ENCODE measurements at regions not wholly inside any gene's neighbourhood (a gene's known extent, or its start where the extent isn't known, plus 50 kb on each side); places are given as distances from the start of the nearest gene placed in this dataset.

GRCh38 chrX:39073131-39073530, 271.9 kb downstream of the MID1IP1 start:
- no peaks in the 10 kb centered on the region for H4K20me1 ChIP-seq (ENCODE audit: insufficient read depth)
- H3K27ac ChIP-seq: no peak overlapping the region
- H3K79me2 ChIP-seq (ENCODE audit: insufficient read depth): no peaks in the 10 kb centered on the region
- H3K9ac ChIP-seq: no peak overlapping the region
- in situ Hi-C loops (cut with MboI): no loop called here
- WGBS, 2 experiments (ENCODE audit: low coverage in 1 of 2, low lambda C conversion rate in 2 of 2, missing lambda C conversion rate in 2 of 2): 0 to 33% methylated on average over 1 to 2 of the region's 2 CpGs
- H3K4me1 ChIP-seq (ENCODE audit: insufficient read depth): no peaks in the 10 kb centered on the region
- no peak overlapping the region for H2AFZ ChIP-seq
- no peak overlapping the region for H3K4me3 ChIP-seq
- H3K9me3 ChIP-seq (ENCODE audit: low read depth): no peaks in the 10 kb centered on the region
- DNase-seq: no peak
- H3K4me2 ChIP-seq (ENCODE audit: unreplicated experiment): no peak overlapping the region
- no peaks in the 10 kb centered on the region for H3K36me3 ChIP-seq (ENCODE audit: low read depth)
- no peaks in the 10 kb centered on the region for H3K27me3 ChIP-seq (replicated peaks; ENCODE audit: insufficient read depth)
- TF ChIP-seq EZH2phosphoT487 (IDR thresholded peaks at IDR 0.05; ENCODE audit: insufficient read depth, low read depth) (no peak), EZH2 (IDR thresholded peaks at IDR 0.05; ENCODE audit: insufficient read depth, poor library complexity, severe bottlenecking) (no peak)
- H3K9me2 ChIP-seq (ENCODE audit: insufficient read depth): no peaks in the 10 kb centered on the region
- H3F3A ChIP-seq (ENCODE audit: insufficient read depth): no peaks in the 10 kb centered on the region

DNA sequence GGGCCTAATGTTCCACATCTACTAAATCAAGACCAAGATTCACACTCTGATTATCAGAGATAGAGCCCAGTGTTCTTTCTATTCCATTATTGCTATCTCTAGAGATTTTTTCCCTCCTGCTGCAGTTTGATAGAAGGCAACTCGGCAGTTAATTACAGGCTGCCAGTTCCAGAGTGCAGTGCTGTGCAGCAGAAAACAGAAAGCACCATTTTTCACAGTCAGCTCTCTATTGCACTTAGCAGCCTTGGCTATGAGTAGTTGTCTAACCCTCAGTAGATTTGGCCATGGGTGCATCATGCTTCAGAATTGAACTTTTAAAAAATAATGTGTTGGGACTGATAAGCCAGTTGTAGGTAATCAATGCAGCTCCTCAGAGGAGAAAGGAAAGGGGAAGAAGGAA, 295.3 kb downstream of the MID1IP1 start:
- no peaks in the 10 kb centered on the region for H3K9me3 ChIP-seq (ENCODE audit: low read depth)
- no peak overlapping the region for H3K4me3 ChIP-seq
- H3K4me1 ChIP-seq (ENCODE audit: insufficient read depth): no peaks in the 10 kb centered on the region
- WGBS, 2 experiments (ENCODE audit: low coverage in 1 of 2, low lambda C conversion rate in 2 of 2, missing lambda C conversion rate in 2 of 2): 28 to 40% methylated on average over 1 of the region's 1 CpG
- TF ChIP-seq EZH2phosphoT487 (IDR thresholded peaks at IDR 0.05; ENCODE audit: insufficient read depth, low read depth) (no peak), EZH2 (IDR thresholded peaks at IDR 0.05; ENCODE audit: insufficient read depth, poor library complexity, severe bottlenecking) (no peak)
- H3K27me3 ChIP-seq (replicated peaks; ENCODE audit: insufficient read depth): no peaks in the 10 kb centered on the region
- no peaks in the 10 kb centered on the region for H3K9me2 ChIP-seq (ENCODE audit: insufficient read depth)
- H3F3A ChIP-seq (ENCODE audit: insufficient read depth): no peaks in the 10 kb centered on the region
- H3K4me2 ChIP-seq (ENCODE audit: unreplicated experiment): no peak overlapping the region
- H2AFZ ChIP-seq: no peak overlapping the region
- no peak overlapping the region for H3K9ac ChIP-seq
- H4K20me1 ChIP-seq (ENCODE audit: insufficient read depth): no peaks in the 10 kb centered on the region
- no peaks in the 10 kb centered on the region for H3K36me3 ChIP-seq (ENCODE audit: low read depth)
- no peak for DNase-seq
- H3K79me2 ChIP-seq (ENCODE audit: insufficient read depth): no peaks in the 10 kb centered on the region
- in situ Hi-C loops (cut with MboI): no loop called here
- no peak overlapping the region for H3K27ac ChIP-seq

GRCh38 chrX:39104745-39105144, 303.5 kb downstream of the MID1IP1 start:
- Histone ChIP-seq H3K9ac (no peak overlapping the region), H3K4me3 (no peak overlapping the region), H3K27me3 (replicated peaks; ENCODE audit: insufficient read depth) (no peaks in the 10 kb centered on the region), H3K36me3 (ENCODE audit: low read depth) (no peaks in the 10 kb centered on the region), H3K4me1 (ENCODE audit: insufficient read depth) (no peaks in the 10 kb centered on the region), H4K20me1 (ENCODE audit: insufficient read depth) (no peaks in the 10 kb centered on the region), H3K9me3 (ENCODE audit: low read depth) (no peaks in the 10 kb centered on the region), H3K9me2 (ENCODE audit: insufficient read depth) (no peaks in the 10 kb centered on the region), H3K27ac (no peak overlapping the region), H2AFZ (no peak overlapping the region), H3K79me2 (ENCODE audit: insufficient read depth) (no peaks in the 10 kb centered on the region), H3K4me2 (ENCODE audit: unreplicated experiment) (no peak overlapping the region), H3F3A (ENCODE audit: insufficient read depth) (no peaks in the 10 kb centered on the region)
- DNase-seq: no peak
- TF ChIP-seq EZH2 (IDR thresholded peaks at IDR 0.05; ENCODE audit: insufficient read depth, poor library complexity, severe bottlenecking): no peak
- no peak for TF ChIP-seq EZH2phosphoT487 (IDR thresholded peaks at IDR 0.05; ENCODE audit: insufficient read depth, low read depth)
- in situ Hi-C loops (cut with MboI): no loop called here
- WGBS, 2 experiments (ENCODE audit: low coverage in 1 of 2, low lambda C conversion rate in 2 of 2, missing lambda C conversion rate in 2 of 2): 68 to 90% methylated on average over 1 of the region's 1 CpG

DNA sequence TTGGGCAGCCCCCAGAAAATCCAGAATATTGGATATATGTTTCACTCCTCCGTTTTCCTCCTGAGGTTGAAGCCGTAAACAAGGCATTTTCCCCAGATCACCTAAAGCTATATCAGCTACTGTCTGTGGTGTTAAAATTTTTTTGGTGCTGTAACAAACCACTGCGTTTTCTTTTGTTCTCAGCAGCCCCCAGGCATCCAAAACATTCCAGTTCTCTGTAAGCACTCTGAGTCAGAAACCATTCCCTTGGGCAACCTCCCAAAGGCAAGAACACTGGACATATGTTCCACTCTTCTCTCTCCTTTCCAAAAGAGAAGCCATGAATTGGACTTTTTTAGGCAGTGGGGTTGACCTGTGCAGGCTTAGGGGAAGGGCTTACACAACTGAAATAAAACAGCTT, 310.9 kb downstream of the MID1IP1 start:
- Histone ChIP-seq H3K9me2 (ENCODE audit: insufficient read depth) (no peaks in the 10 kb centered on the region), H3K4me1 (ENCODE audit: insufficient read depth) (no peaks in the 10 kb centered on the region), H4K20me1 (ENCODE audit: insufficient read depth) (no peaks in the 10 kb centered on the region), H3K27me3 (replicated peaks; ENCODE audit: insufficient read depth) (no peaks in the 10 kb centered on the region), H3K27ac (no peak overlapping the region), H3K9me3 (ENCODE audit: low read depth) (no peaks in the 10 kb centered on the region), H3K4me2 (ENCODE audit: unreplicated experiment) (no peak overlapping the region), H3K9ac (no peak overlapping the region), H2AFZ (no peak overlapping the region), H3K36me3 (ENCODE audit: low read depth) (no peaks in the 10 kb centered on the region), H3K4me3 (no peak overlapping the region), H3K79me2 (ENCODE audit: insufficient read depth) (no peaks in the 10 kb centered on the region), H3F3A (ENCODE audit: insufficient read depth) (no peaks in the 10 kb centered on the region)
- in situ Hi-C loops (cut with MboI): no loop called here
- DNase-seq: peak; percentile 3
- WGBS, 2 experiments (ENCODE audit: low coverage in 1 of 2, low lambda C conversion rate in 2 of 2, missing lambda C conversion rate in 2 of 2): 38 to 40% methylated on average over 3 of the region's 3 CpGs
- TF ChIP-seq EZH2 (IDR thresholded peaks at IDR 0.05; ENCODE audit: insufficient read depth, poor library complexity, severe bottlenecking): no peak
- TF ChIP-seq EZH2phosphoT487 (IDR thresholded peaks at IDR 0.05; ENCODE audit: insufficient read depth, low read depth): no peak

GRCh38 chrX:39115166-39115565, 313.9 kb downstream of the MID1IP1 start:
- H3K9ac ChIP-seq: no peak overlapping the region
- H3K36me3 ChIP-seq (ENCODE audit: low read depth): no peaks in the 10 kb centered on the region
- no peak overlapping the region for H2AFZ ChIP-seq
- H3K27me3 ChIP-seq (replicated peaks; ENCODE audit: insufficient read depth): no peaks in the 10 kb centered on the region
- no peaks in the 10 kb centered on the region for H3F3A ChIP-seq (ENCODE audit: insufficient read depth)
- in situ Hi-C loops (cut with MboI): no loop called here
- H3K9me3 ChIP-seq (ENCODE audit: low read depth): no peaks in the 10 kb centered on the region
- no peak for DNase-seq
- no peaks in the 10 kb centered on the region for H3K4me1 ChIP-seq (ENCODE audit: insufficient read depth)
- no peak overlapping the region for H3K4me3 ChIP-seq
- H3K79me2 ChIP-seq (ENCODE audit: insufficient read depth): no peaks in the 10 kb centered on the region
- TF ChIP-seq EZH2 (IDR thresholded peaks at IDR 0.05; ENCODE audit: insufficient read depth, poor library complexity, severe bottlenecking) (no peak), EZH2phosphoT487 (IDR thresholded peaks at IDR 0.05; ENCODE audit: insufficient read depth, low read depth) (no peak)
- no peak overlapping the region for H3K4me2 ChIP-seq (ENCODE audit: unreplicated experiment)
- no peaks in the 10 kb centered on the region for H3K9me2 ChIP-seq (ENCODE audit: insufficient read depth)
- H4K20me1 ChIP-seq (ENCODE audit: insufficient read depth): no peaks in the 10 kb centered on the region
- no peak overlapping the region for H3K27ac ChIP-seq
